ENCODE measurements at regions not wholly inside any gene's neighbourhood (a gene's known extent, or its start where the extent isn't known, plus 50 kb on each side); places are given as distances from the start of the nearest gene placed in this dataset.

DNA sequence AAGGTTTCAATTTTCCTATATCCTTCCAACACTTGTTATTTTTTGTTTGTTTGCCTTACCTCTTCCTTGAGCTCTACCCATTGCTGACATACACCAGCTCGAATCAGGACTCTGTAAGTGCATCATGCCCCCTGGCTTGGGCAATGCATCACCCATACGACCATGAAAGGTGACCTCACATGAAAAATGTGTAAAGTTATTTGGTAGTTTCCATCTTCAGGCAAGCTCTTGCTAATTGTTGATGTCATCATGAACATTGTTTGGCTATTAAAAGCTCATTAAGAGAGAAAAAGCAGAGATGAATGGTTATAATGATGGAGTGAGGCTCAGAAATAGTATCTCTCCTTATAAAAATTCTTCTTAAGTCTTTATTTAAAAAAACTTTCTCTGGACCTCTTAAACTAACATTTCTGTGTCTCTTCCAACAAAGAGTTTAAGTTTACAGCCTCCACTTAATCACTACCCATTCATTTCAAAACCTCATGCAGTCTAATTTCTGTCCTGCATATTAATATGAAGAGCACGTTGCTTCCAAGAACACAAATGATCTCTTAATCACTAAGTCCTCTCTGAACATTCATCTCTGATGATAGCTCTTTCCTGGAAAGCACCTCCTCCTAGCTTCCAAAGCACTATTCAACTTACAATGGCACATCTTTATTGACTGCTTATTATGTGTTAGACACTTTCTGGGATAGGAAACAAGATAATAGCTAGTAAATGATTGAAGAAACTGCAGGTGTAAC lies 236.3 kb downstream of the NFKBIZ start:
- DNase-seq = no peak

DNA sequence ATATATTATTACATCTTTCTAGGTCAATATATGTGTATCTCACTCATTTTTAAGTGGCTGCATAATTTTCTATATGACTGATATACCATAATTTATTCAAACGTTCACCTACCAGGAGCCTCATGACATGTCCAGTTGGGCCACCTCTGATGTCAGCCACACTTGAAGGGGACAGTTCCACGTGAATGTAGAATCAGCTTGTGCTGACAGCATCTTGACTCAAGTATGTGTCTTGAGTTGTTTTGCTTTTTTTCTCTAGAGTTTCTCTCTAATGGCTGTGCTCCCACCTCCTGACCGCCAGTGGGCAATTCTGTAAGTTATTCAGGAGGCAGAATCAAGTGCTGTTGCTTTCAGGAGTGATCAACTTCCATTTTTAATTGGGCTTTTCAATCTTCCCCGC lies 237.9 kb downstream of the NFKBIZ start:
- DNase-seq = no peak

- no peak for DNase-seq
Observed at GRCh38 chr3:102089239-102089638, 239.9 kb downstream of the NFKBIZ start.

DNA sequence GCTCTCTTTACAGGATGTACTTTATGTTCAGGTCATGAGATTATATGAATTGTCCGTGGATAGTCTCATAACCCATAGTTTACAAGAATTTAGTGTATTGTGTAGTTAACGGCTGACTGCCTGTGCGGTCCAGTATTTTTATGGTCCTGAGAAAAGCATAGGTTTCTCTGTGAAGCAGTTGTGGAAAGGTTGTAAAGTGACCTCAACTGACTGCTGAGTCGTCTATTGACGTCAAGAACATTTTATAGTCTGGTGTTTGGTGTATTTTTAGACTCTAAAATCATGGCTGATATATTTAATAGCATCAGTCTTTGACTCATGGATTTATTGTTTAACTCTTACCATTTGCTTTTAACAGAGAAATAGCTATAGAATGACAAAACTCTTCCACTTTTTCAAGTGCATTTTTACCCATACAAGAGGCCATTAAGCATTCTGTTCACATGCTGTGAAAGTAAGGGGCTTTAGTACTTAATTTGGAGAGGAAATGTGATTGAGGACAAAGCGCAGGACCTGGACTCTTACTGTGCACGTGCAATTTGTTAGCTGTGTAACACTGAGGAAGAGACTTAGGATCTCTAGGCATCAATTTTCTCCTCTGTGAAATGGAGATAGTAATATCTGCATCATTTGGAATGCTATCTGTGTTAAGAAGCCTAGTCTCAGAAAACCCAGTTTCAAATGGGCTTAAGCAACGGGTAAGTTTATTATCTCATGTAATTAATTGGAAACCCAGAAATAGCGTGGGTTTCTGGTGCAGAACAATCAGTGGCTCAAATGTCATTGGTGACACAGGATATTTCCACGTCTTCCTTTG lies 240.8 kb downstream of the NFKBIZ start:
- no peak for DNase-seq

DNA sequence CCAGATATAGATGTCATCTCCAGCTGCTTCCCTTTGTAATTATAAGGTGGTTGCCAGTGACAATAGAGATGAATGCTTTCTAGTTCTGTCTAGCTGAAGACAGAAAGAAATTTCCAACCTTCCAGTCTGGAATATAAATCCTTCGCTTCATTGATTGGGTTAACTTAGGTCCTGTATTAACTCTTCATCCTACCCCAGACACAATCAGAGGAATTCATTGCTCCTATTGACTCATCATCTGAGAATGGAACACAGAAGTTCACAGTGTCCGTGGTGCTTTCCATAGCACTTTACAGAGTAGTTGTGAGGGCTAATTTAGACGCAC lies 241.4 kb downstream of the NFKBIZ start:
- DNase-seq = no peak

DNA sequence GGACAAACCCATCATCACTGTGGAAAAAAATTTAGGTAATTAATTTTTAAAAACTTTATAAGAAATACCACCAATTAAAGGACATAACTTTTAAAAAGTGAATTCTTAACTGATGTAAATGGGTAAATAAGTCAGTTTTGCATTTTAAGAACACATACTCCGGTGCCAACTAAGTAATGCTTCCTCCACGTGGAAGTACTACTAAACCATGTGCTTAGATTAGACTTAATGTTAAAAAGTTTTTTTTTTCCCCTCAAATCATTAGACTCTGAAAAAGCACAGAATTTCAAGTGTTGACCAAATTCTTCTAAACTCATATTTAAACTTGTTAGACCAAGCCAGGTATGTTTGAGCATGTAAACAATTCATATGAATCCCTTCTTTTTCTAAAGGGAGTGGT lies 242.0 kb downstream of the NFKBIZ start:
- DNase-seq = no peak

GRCh38 chr3:102092617-102093466 lies 243.5 kb downstream of the NFKBIZ start:
- DNase-seq = no peak

GRCh38 chr3:102094506-102094905 lies 245.2 kb downstream of the NFKBIZ start:
- no peak for DNase-seq

- no peak for DNase-seq
Observed at GRCh38 chr3:102095383-102095782, 246.1 kb downstream of the NFKBIZ start.

DNA sequence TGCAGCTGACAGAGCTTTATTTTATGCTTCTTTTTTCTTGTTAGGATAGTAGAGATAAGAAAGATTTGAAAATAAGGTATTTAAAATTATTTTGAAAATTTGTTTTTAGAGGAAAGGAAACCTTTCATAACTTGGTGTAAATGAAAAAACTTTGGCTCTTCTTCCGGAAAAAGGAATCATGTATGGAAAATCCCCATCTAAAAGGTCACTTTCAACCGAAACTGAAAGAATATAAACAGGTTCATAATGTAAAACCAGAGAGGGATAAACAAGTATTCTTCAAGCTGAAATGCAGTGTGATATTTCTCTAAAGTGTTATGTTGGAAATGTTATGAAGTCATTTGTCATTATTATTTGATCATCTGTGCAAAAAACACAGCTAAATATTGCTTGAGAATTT lies 246.8 kb downstream of the NFKBIZ start:
- DNase-seq = no peak

- DNase-seq = no peak
Observed at GRCh38 chr3:102098130-102098885, 249.0 kb downstream of the NFKBIZ start.

- no peak for DNase-seq
Observed at GRCh38 chr3:102099913-102100312, 250.6 kb downstream of the NFKBIZ start.

GRCh38 chr3:102102394-102102793 lies 253.1 kb downstream of the NFKBIZ start:
- DNase-seq = no peak

- DNase-seq = no peak
Observed at GRCh38 chr3:102104033-102104432, 254.7 kb downstream of the NFKBIZ start.

DNA sequence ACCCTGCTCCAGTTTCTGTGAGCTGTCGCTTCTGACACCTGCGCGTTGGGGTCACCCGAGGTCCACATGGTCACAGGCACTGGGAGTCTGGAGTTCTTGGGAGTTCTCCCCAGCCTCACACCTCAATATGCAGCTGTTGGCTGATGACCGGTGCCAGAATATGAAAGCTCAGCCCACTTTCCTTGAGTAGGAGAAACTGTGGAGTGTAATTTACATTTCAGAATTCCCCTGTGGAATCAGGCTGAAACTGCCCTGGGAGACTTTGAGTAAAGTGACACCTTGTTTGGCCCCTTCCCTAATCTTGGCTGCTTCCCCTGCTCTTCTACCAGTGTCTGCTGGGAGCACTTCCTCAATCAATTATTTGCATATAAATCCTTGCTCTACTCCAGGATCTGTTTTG lies 255.9 kb downstream of the NFKBIZ start:
- DNase-seq = no peak

GRCh38 chr3:102106416-102107097 lies 257.2 kb downstream of the NFKBIZ start:
- no peak for DNase-seq

DNA sequence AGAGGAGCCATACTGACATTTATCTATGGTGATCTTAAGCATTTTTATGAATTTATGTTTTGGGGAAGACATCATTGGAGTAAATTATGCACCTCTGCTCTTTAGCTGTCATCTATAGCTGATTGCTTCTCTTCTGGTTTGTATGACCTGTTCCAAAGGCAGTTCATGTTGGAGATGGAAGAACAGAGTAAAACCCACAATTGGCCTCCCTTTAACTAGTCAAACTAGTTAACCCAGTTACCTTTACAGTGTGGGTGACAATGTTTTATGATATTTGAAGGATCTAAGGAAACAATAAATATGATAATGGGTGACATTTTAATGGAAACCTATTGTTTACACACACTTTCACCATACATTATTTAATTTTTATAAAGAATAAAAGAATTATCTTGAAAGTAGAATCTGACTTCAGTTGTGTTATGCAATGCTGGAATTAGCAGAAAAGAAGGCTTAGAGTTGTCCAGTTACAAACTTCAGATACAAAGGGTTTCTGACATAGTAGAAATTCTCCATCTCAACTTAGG lies 263.5 kb downstream of the NFKBIZ start:
- DNase-seq = no peak

DNA sequence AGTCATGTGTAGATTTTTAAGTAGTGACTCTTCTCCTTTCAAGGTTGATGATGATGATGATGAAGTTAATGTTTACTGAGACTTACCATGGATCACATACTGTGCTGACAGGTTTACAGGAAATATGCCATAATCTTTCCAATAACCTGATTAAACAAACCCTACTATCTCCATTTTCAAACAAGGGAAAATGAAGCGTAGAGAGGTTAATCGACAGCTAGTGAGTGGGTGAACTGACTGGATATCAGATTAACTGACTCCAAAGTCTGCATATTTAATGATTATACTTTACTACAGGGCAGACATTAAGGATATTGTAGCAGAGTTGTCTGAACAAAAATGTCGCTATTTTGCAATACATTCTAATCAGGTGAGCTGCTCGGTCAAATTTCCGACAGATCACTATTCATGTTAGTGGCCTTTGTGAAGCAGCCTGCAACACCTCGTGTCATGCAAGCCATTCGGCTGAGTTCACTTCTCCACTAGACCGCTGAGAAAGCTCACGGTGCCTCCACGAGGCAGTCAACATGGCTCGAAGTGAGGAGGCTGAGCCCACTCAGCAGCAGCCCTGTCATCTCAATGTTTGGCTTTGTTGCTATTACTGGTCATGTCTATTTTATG lies 264.2 kb downstream of the NFKBIZ start:
- DNase-seq = no peak

- no peak for DNase-seq
Observed at GRCh38 chr3:102114264-102114979, 265.1 kb downstream of the NFKBIZ start.

- no peak for DNase-seq
Observed at GRCh38 chr3:102122527-102122926, 273.2 kb downstream of the NFKBIZ start.

All from NCI-H1436 treated with DMSO at 0.1 percent for 48 hours (cell line).